HCT116 (cell line): ENCODE measurements at regions not wholly inside any gene's neighbourhood (a gene's known extent, or its start where the extent isn't known, plus 50 kb on each side); places are given as distances from the start of the nearest gene placed in this dataset.

ENCODE experiments used
- ATAC-seq: fragments of 200-7000 bp; cut with Tn5 transposase; 2 replicates; pipeline ENCODE4 v1.9.1; 2020; ENCODE audit warnings: mild to moderate bottlenecking, moderate library complexity
- BruUV-seq: library from RNA; stranded (reverse); fragments of 400-500 nt; replicated peaks from 2 replicates; lab custom pipeline; 2021; lab: Mats Ljungman, UMichigan
- CTCF ChIA-PET: fragments of 300-600 bp; sonication (Branson Sonifier 250); formaldehyde crosslinking; loops from one replicate; lab custom pipeline; 2021; ENCODE audit warnings: antibody characterized with exemption; lab: Charles Lee
- POLR2A ChIA-PET: fragments of 300-600, 350-600 bp; sonication (Branson Sonifier 250); formaldehyde crosslinking; loops from one replicate; lab custom pipeline; 2021; ENCODE audit warnings: antibody characterized with exemption; lab: Charles Lee
- RAD21 ChIA-PET, 2 experiments: fragments of 300-600 bp; sonication (Branson Sonifier 250); formaldehyde crosslinking; loops; one replicate each; lab custom pipeline; 2023; ENCODE audit warnings: low total read pairs in 2 of 2; ENCODE audit not compliant: uncharacterized antibody in 2 of 2, unreplicated experiment in 2 of 2, low non-redundant PET in 1 of 2; lab: Charles Lee
- DNase-seq: peaks from one replicate; pipeline ENCODE4 v3.0.0-alpha.2; 2010; ENCODE audit warnings: low read depth, low spot score
- H2AFZ ChIP-seq: fragments of 200-600 bp; shearing (Covaris generic), sonication (generic); 2 replicates; pipeline ENCODE4 v1.6.1; 2017; ENCODE audit warnings: low read depth, mixed run types, mixed read lengths, antibody characterized with exemption, low read length; ENCODE audit not compliant: poor library complexity, severe bottlenecking
- H3K27ac ChIP-seq: 2 replicates; pipeline ENCODE4 v1.5.1; 2012; ENCODE audit warnings: low read depth, low read length
- H3K27me3 ChIP-seq: fragments of 200-600 bp; sonication (generic); 2 replicates; pipeline ENCODE4 v1.6.1; 2016; ENCODE audit warnings: mixed run types, low read length, mixed read lengths; ENCODE audit not compliant: insufficient read depth
- H3K36me3 ChIP-seq, 2 experiments: fragments of 200-500 bp in 1 of 2; fragments of 200-600 bp in 1 of 2; sonication (Bioruptor generic) in 1 of 2; sonication (generic) in 1 of 2; 2 replicates each; pipeline versions ENCODE4 v1.5.1 to v1.6.1; 2014 to 2016; ENCODE audit warnings: low read length in 2 of 2, inconsistent platforms in 1 of 2, mixed read lengths in 1 of 2, mixed run types in 1 of 2; ENCODE audit not compliant: insufficient read depth in 2 of 2, control insufficient read depth in 1 of 2
- H3K4me1 ChIP-seq, 2 experiments: fragments of 200-600 bp in 1 of 2; sonication (generic) in 1 of 2; 2 replicates each; pipeline versions ENCODE4 v1.5.1 to v1.6.1; 2012 to 2017; ENCODE audit warnings: low read length in 2 of 2, inconsistent platforms in 1 of 2, mild to moderate bottlenecking in 1 of 2, mixed read lengths in 1 of 2, mixed run types in 1 of 2, moderate library complexity in 1 of 2; ENCODE audit not compliant: insufficient read depth in 2 of 2, control insufficient read depth in 1 of 2
- H3K4me2 ChIP-seq: fragments of 200-600 bp; sonication (generic); 2 replicates; pipeline ENCODE4 v1.6.1; 2017; ENCODE audit warnings: mixed run types, low read length, mixed read lengths
- H3K4me3 ChIP-seq, 2 experiments: fragments of 200-600 bp in 1 of 2; sonication (generic) in 1 of 2; replicated peaks in 1 of 2; 2 replicates each; pipeline ENCODE4 v1.5.1; 2011 to 2016; ENCODE audit warnings: low read length in 2 of 2, control low read depth in 1 of 2, low read depth in 1 of 2, mild to moderate bottlenecking in 1 of 2, mixed read lengths in 1 of 2, mixed run types in 1 of 2
- H3K79me2 ChIP-seq: fragments of 200-600 bp; sonication (generic); 2 replicates; pipeline ENCODE4 v1.6.1; 2017; ENCODE audit warnings: mild to moderate bottlenecking, mixed run types, low read length, moderate library complexity, mixed read lengths; ENCODE audit not compliant: insufficient read depth
- H3K9ac ChIP-seq: fragments of 200-600 bp; sonication (generic); 2 replicates; pipeline ENCODE4 v1.6.1; 2016; ENCODE audit warnings: low read length, mixed read lengths
- H3K9me2 ChIP-seq: fragments of 200-600 bp; sonication (generic), shearing (Covaris generic); 2 replicates; pipeline ENCODE4 v1.6.1; 2017; ENCODE audit warnings: mixed run types, mild to moderate bottlenecking, moderate library complexity; ENCODE audit not compliant: insufficient read depth
- H3K9me3 ChIP-seq, 2 experiments: fragments of 200-500 bp in 1 of 2; fragments of 200-600 bp in 1 of 2; sonication (Bioruptor generic) in 1 of 2; sonication (generic) in 1 of 2; 2 replicates each; pipeline ENCODE4 v1.6.1; 2014 to 2017; ENCODE audit warnings: low read length in 2 of 2, mixed read lengths in 2 of 2, inconsistent platforms in 1 of 2, low read depth in 1 of 2, mild to moderate bottlenecking in 1 of 2, mixed run types in 1 of 2, moderate library complexity in 1 of 2; ENCODE audit not compliant: control insufficient read depth in 1 of 2, insufficient read depth in 1 of 2
- H4K20me1 ChIP-seq: fragments of 200-600 bp; sonication (generic), shearing (Covaris generic); 2 replicates; pipeline ENCODE4 v1.6.1; 2017; ENCODE audit warnings: mixed run types, mild to moderate bottlenecking, moderate library complexity; ENCODE audit not compliant: insufficient read depth
- CEBPB ChIP-seq: IDR thresholded peaks from 2 replicates; pipeline ENCODE4 v1.6.1; 2012; ENCODE audit warnings: low read depth
- ELF1 ChIP-seq: IDR thresholded peaks from 2 replicates; pipeline ENCODE4 v1.6.1; 2012; ENCODE audit warnings: low read depth, borderline replicate concordance
- EZH2phosphoT487 ChIP-seq: fragments of 200-600 bp; IDR thresholded peaks from 2 replicates; pipeline ENCODE4 v1.6.1; 2018; ENCODE audit warnings: antibody characterized with exemption, borderline replicate concordance
- FOSL1 ChIP-seq: IDR thresholded peaks from 2 replicates; pipeline ENCODE4 v1.6.1; 2012; ENCODE audit warnings: low read depth
- RAD21 ChIP-seq: IDR thresholded peaks from 2 replicates; pipeline ENCODE4 v1.6.1; 2012; ENCODE audit warnings: low read depth, mild to moderate bottlenecking
- SIN3A ChIP-seq: IDR thresholded peaks from 2 replicates; pipeline ENCODE4 v1.6.1; 2012; ENCODE audit warnings: low read depth
- SP1 ChIP-seq: IDR thresholded peaks from 2 replicates; pipeline ENCODE4 v1.6.1; 2012; ENCODE audit warnings: low read depth
- SRF ChIP-seq: IDR thresholded peaks from 2 replicates; pipeline ENCODE4 v1.6.1; 2012; ENCODE audit warnings: low read depth
- TCF7L2 ChIP-seq: IDR thresholded peaks from 2 replicates; pipeline ENCODE4 v1.7.0; 2011; ENCODE audit warnings: borderline replicate concordance, inconsistent platforms; ENCODE audit not compliant: insufficient read depth, insufficient read length; ENCODE audit errors: extremely low read depth
- ZFX ChIP-seq: fragments of 450-650 bp; IDR thresholded peaks from 2 replicates; pipeline ENCODE4 v1.6.1; 2017
- ZNF274 ChIP-seq: fragments of 200-500 bp; sonication (Bioruptor generic); IDR thresholded peaks from 2 replicates; pipeline ENCODE4 v1.6.1; 2014; ENCODE audit warnings: mild to moderate bottlenecking, low read depth, low read length, inconsistent platforms
- intact Hi-C: fragments of 100-400 bp; cut with micrococcal nuclease; formaldehyde crosslinking; loops from 2 replicates; pipeline ENCODE4 v1.10.0; 2022
- TF ChIP-seq, protein P1 (sequence below), 3 experiments: fragments of 200-600 bp in 1 of 3; sonication (generic) in 1 of 3; IDR thresholded peaks in 2 of 3; conservative IDR thresholded peaks in 1 of 3; 2 replicates each; pipeline ENCODE4 v1.5.1; 2012 to 2017; ENCODE audit warnings: low read depth in 2 of 3, low read length in 2 of 3, antibody characterized with exemption in 1 of 3, borderline replicate concordance in 1 of 3, control low read depth in 1 of 3, mild to moderate bottlenecking in 1 of 3, mixed read lengths in 1 of 3, mixed run types in 1 of 3, moderate library complexity in 1 of 3; ENCODE audit not compliant: insufficient read depth in 1 of 3

DNA sequence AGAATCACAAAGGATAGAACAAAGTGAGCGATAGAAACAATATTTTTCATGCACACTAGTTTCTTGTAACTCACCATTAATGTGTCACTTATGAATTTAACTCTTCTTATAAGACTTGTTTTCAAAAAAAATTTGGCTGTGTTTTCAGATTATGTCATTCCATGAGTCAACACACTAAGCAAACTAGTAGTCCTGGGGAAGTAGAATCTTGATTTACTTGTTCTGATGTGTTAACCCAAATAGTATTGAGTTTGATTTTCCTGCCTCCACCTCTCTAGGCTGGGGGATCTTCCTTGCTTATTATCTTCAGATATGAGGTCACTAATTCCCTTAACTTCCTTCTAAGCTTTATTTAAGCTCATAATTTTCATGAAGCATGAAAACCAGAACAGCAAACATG, 151.0 kb upstream of the SEL1L start:
- H2AFZ ChIP-seq = no peak overlapping the region
- ATAC-seq = no peak
- H3K9ac ChIP-seq = no peak overlapping the region
- no peaks in the 10 kb centered on the region for H3K79me2 ChIP-seq
- H3K9me3 ChIP-seq = no peaks in the 10 kb centered on the region
- H3K4me1 ChIP-seq = no peaks in the 10 kb centered on the region
- no peak overlapping the region for H3K4me3 ChIP-seq
- BruUV-seq = no TSS peak
- RAD21 ChIA-PET = no interaction called here
- intact Hi-C loops = no loop called here
- no peak overlapping the region for H3K27ac ChIP-seq
- no peak overlapping the region for H3K4me2 ChIP-seq
- CTCF ChIA-PET = no interaction called here
- H4K20me1 ChIP-seq = no peaks in the 10 kb centered on the region
- H3K27me3 ChIP-seq = no peaks in the 10 kb centered on the region
- no peaks in the 10 kb centered on the region for H3K36me3 ChIP-seq
- no peak for TF ChIP-seq ZNF274
- TF ChIP-seq, protein P1, sequence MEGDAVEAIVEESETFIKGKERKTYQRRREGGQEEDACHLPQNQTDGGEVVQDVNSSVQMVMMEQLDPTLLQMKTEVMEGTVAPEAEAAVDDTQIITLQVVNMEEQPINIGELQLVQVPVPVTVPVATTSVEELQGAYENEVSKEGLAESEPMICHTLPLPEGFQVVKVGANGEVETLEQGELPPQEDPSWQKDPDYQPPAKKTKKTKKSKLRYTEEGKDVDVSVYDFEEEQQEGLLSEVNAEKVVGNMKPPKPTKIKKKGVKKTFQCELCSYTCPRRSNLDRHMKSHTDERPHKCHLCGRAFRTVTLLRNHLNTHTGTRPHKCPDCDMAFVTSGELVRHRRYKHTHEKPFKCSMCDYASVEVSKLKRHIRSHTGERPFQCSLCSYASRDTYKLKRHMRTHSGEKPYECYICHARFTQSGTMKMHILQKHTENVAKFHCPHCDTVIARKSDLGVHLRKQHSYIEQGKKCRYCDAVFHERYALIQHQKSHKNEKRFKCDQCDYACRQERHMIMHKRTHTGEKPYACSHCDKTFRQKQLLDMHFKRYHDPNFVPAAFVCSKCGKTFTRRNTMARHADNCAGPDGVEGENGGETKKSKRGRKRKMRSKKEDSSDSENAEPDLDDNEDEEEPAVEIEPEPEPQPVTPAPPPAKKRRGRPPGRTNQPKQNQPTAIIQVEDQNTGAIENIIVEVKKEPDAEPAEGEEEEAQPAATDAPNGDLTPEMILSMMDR (IDR thresholded peaks at IDR 0.05 in 2 of 3, conservative IDR thresholded peaks at IDR 0.05 in 1 of 3; ENCODE audit: borderline replicate concordance in 1 of 3, insufficient read depth in 1 of 3, low read depth in 2 of 3, low read length in 2 of 3) = no peak
- no peak for TF ChIP-seq SIN3A
- TF ChIP-seq ZFX = no peak
- TF ChIP-seq TCF7L2 = no peak
- no peak for TF ChIP-seq ELF1
- TF ChIP-seq RAD21 = no peak
- TF ChIP-seq SRF = no peak
- TF ChIP-seq, all 23 proteins: peak for 0
- POLR2A ChIA-PET = no interaction called here
- no peaks in the 10 kb centered on the region for H3K9me2 ChIP-seq
- DNase-seq = no peak

DNA sequence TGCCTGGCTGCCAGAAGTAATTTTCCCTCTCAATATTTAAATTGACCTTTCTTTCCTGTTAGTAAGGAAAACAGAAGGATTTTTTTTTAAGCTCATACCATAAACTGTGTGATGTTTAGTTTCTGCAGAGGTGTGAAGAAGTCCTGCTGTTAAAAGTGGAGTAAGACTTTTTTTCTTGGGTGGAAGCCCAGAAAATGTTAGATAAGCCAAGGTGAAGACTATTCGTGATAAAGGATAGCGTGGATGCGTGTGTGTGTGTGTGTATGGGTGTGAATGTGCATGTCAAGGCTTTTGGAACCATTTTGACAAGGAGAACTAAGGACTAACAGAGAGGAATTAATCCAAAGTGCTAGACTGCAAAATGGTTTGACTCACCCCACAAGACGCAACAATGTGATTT, 152.9 kb upstream of the SEL1L start:
- intact Hi-C loops = no loop called here
- H3K79me2 ChIP-seq = no peaks in the 10 kb centered on the region
- H3K27me3 ChIP-seq = no peaks in the 10 kb centered on the region
- H3K9ac ChIP-seq = no peak overlapping the region
- ChIA-PET RAD21 (no interaction called here), POLR2A (no interaction called here), CTCF (no interaction called here)
- H3K27ac ChIP-seq = no peak overlapping the region
- no peak overlapping the region for H2AFZ ChIP-seq
- TF ChIP-seq SP1 (no peak), FOSL1 (no peak), CEBPB (no peak), EZH2phosphoT487 (no peak)
- BruUV-seq = no TSS peak
- no peaks in the 10 kb centered on the region for H3K4me1 ChIP-seq
- no peaks in the 10 kb centered on the region for H3K9me2 ChIP-seq
- H3K36me3 ChIP-seq = no peaks in the 10 kb centered on the region
- no peak overlapping the region for H3K4me2 ChIP-seq
- no peaks in the 10 kb centered on the region for H3K9me3 ChIP-seq
- ATAC-seq (no peak), DNase-seq (no peak)
- no peak overlapping the region for H3K4me3 ChIP-seq
- no peaks in the 10 kb centered on the region for H4K20me1 ChIP-seq
